ENCODE measurements at regions not wholly inside any gene's neighbourhood (a gene's known extent, or its start where the extent isn't known, plus 50 kb on each side); places are given as distances from the start of the nearest gene placed in this dataset.
"Not testable (repeated sequence)": the region's sequence is repeated elsewhere in the genome, so short reads cannot be mapped to it uniquely, and the experiment has no call there.

DNA sequence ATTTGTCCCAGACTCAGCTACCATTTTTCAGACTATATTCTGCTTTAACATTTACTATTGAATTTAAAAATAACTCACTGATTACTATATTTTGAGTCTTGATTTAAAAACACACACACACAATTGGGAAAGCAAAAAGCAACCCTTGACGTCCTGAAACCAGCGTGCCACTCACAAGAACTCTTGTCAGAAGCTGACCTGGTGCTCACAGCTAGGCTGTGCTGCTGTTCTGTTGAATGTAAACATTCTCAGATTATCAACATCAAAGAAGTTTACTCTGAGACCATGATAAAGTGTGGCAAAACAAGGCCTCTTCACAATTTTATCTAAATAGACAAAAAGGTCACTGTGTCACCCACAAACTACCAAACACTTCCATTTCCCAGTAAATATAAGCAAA, 62.6 kb upstream of the CACNA2D1 start:
- Mint-ChIP-seq H3K27me3 (ENCODE audit: insufficient read depth) (peaks cover 17% of the 10 kb centered on the region), H3K9me3 (peaks cover 4% of the 10 kb centered on the region), H3K36me3 (ENCODE audit: low read depth) (0 out of 2 replicates have a peak, but pooled peaks cover 2% of the 10 kb centered on the region), H3K4me1 (ENCODE audit: low read depth) (peaks cover 18% of the 10 kb centered on the region), H3K4me3 (no peak overlapping the region), H3K27ac (no peak overlapping the region)
- no peak for DNase-seq
- TF ChIP-seq, protein P1, sequence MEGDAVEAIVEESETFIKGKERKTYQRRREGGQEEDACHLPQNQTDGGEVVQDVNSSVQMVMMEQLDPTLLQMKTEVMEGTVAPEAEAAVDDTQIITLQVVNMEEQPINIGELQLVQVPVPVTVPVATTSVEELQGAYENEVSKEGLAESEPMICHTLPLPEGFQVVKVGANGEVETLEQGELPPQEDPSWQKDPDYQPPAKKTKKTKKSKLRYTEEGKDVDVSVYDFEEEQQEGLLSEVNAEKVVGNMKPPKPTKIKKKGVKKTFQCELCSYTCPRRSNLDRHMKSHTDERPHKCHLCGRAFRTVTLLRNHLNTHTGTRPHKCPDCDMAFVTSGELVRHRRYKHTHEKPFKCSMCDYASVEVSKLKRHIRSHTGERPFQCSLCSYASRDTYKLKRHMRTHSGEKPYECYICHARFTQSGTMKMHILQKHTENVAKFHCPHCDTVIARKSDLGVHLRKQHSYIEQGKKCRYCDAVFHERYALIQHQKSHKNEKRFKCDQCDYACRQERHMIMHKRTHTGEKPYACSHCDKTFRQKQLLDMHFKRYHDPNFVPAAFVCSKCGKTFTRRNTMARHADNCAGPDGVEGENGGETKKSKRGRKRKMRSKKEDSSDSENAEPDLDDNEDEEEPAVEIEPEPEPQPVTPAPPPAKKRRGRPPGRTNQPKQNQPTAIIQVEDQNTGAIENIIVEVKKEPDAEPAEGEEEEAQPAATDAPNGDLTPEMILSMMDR (IDR thresholded peaks at IDR 0.05): no peak

DNA sequence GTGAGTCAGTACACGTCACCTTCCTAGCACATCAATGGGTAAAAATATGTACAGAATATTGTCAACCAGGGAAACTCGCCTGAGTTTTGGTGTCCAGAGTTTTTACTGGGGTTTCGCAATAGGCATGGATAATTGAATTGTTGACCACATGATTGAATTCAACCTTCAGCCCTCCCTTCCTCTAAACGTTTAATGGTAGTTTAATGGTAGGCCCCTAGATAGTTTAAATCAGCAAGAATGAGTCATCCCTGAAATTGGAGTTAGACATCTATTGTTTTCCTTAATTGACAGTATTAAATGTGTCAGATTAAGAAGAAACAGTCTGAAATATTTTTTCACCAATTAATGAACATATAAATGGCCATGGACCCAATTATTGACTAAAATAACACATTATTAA, 57.8 kb upstream of the CACNA2D1 start:
- Mint-ChIP-seq H3K27ac (no peak overlapping the region), H3K27me3 (ENCODE audit: insufficient read depth) (peaks cover 9% of the 10 kb centered on the region), H3K4me3 (no peak overlapping the region), H3K4me1 (ENCODE audit: low read depth) (peaks cover 13% of the 10 kb centered on the region), H3K9me3 (peaks cover 8% of the 10 kb centered on the region), H3K36me3 (ENCODE audit: low read depth) (peaks cover 7% of the 10 kb centered on the region; the same call in 1 of the 2 replicates)
- no peak for DNase-seq
- TF ChIP-seq, protein P1 (IDR thresholded peaks at IDR 0.05): no peak

DNA sequence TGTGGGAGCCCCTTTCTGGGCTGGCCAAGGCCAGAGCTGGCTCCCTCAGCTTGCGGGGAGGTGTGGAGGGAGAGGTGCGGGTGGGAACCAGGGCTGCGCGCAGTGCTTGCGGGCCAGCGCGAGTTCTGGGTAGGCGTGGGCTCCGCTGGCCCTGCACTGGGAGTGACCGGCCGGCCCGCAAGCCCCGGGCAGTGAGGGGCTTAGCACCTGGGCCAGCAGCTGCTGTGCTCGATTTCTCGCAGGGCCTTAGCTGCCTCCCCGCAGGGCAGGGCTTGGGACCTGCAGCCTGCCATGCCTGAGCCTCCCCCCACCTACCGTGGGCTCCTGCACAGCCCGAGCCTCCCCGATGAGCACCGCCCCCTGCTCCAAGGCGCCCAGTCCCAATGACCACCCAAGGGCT, 56.0 kb upstream of the CACNA2D1 start:
- not testable (repeated sequence) for H3K27ac Mint-ChIP-seq; H3K9me3 Mint-ChIP-seq; DNase-seq; H3K4me3 Mint-ChIP-seq; H3K27me3 Mint-ChIP-seq (ENCODE audit: insufficient read depth); H3K36me3 Mint-ChIP-seq (ENCODE audit: low read depth)
- H3K4me1 Mint-ChIP-seq (ENCODE audit: low read depth): peaks cover 12% of the 10 kb centered on the region; the same call in 1 of the 2 replicates

DNA sequence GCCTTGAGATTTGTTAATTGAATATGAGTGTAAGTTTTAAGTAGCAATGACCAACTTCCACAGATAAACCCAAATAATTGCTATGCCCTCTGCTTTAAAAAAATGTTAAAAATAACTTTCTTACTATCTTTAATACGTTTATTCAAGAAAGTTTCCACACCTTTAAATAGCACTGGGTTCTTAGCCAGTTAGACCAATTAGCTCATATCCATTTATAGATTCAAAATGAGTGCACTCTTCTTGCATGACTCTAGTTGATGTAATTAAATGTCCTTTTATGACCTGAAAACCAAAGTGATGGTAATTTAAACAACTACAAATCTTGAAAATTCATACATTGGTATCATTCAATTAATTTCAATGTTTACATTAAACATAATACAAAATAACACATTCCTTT, 50.8 kb upstream of the CACNA2D1 start:
- Mint-ChIP-seq H3K27me3 (ENCODE audit: insufficient read depth) (peaks cover 15% of the 10 kb centered on the region), H3K4me1 (ENCODE audit: low read depth) (no peaks in the 10 kb centered on the region)
- TF ChIP-seq, protein P1 (IDR thresholded peaks at IDR 0.05): no peak

More for the DNA sequence above, 50.8 kb upstream of the CACNA2D1 start:
- Mint-ChIP-seq H3K36me3 (ENCODE audit: low read depth) (no peaks in the 10 kb centered on the region), H3K4me3 (no peak overlapping the region), H3K9me3 (no peaks in the 10 kb centered on the region; the same call in 1 of the 2 replicates), H3K27ac (no peak overlapping the region)
- no peak for DNase-seq
